GM12878 (cell line): ENCODE measurements at regions not wholly inside any gene's neighbourhood (a gene's known extent, or its start where the extent isn't known, plus 50 kb on each side); places are given as distances from the start of the nearest gene placed in this dataset.

Experiments used
- ATAC-seq: fragments of 200-7000 bp; cut with Tn5 transposase; 3 replicates; pipeline ENCODE4 v1.9.1; 2020; ENCODE audit warnings: mild to moderate bottlenecking, moderate library complexity
- BruUV-seq: library from RNA; stranded (reverse); fragments of 400-500 nt; replicated peaks from 2 replicates; lab custom pipeline; 2021; lab: Mats Ljungman, UMichigan
- CTCF ChIA-PET: fragments of 300-600 bp; sonication (Branson Sonifier 250); formaldehyde crosslinking; extraction: SDS; loops from one replicate; lab custom pipeline; 2021; ENCODE audit warnings: inconsistent platforms; lab: Yijun Ruan, JAX
- POLR2A ChIA-PET: fragments of 350-600 bp; formaldehyde crosslinking; extraction: SDS; loops from one replicate; lab custom pipeline; 2021; ENCODE audit warnings: inconsistent platforms; lab: Charles Lee
- RAD21 ChIA-PET: fragments of 300-600 bp; sonication (Branson Sonifier 250); formaldehyde crosslinking; loops from one replicate; lab custom pipeline; 2023; ENCODE audit warnings: antibody characterized with exemption; ENCODE audit not compliant: unreplicated experiment; lab: Charles Lee
- SMC1A ChIA-PET: fragments of 300-600 bp; sonication (Branson Sonifier 250); formaldehyde crosslinking; loops from one replicate; lab custom pipeline; 2023; ENCODE audit not compliant: unreplicated experiment, uncharacterized antibody; lab: Charles Lee
- DNase-seq: peaks from one replicate; pipeline ENCODE4 v3.0.0-alpha.2; 2011; ENCODE audit warnings: low read depth, low spot score
- FAIRE-seq: peaks from 3 replicates; lab custom pipeline; 2011; peaks lifted over from hg19 to GRCh38; lab: Jason Lieb, UNC
- H2AFZ ChIP-seq: 2 replicates; pipeline ENCODE4 v1.6.0; 2011; ENCODE audit warnings: low read depth, low read length, control low read depth; ENCODE audit not compliant: control insufficient read depth
- H3K27ac ChIP-seq: 2 replicates; pipeline ENCODE4 v1.5.1; 2011; ENCODE audit warnings: control low read depth; ENCODE audit not compliant: control insufficient read depth, insufficient read depth
- H3K27me3 ChIP-seq, 2 experiments: replicated peaks in 1 of 2; 2 replicates each; pipeline versions ENCODE4 v1.6.0 to v1.6.1; 2011; ENCODE audit warnings: low read length in 1 of 2; ENCODE audit not compliant: control insufficient read depth in 2 of 2, insufficient read depth in 2 of 2
- H3K36me3 ChIP-seq, 2 experiments: 2 replicates each; pipeline ENCODE4 v1.5.1; 2011; ENCODE audit warnings: low read length in 1 of 2; ENCODE audit not compliant: control insufficient read depth in 2 of 2, insufficient read depth in 2 of 2
- H3K4me1 ChIP-seq: 2 replicates; pipeline ENCODE4 v1.6.1; 2011; ENCODE audit warnings: mild to moderate bottlenecking, low read length, moderate library complexity, mixed read lengths; ENCODE audit not compliant: control insufficient read depth, insufficient read depth
- H3K4me2 ChIP-seq: 2 replicates; pipeline ENCODE4 v1.6.0; 2011; ENCODE audit warnings: control low read depth; ENCODE audit not compliant: control insufficient read depth, insufficient read depth
- H3K4me3 ChIP-seq: fragments of 200-600 bp; sonication (generic); 2 replicates; pipeline ENCODE4 v1.5.1; 2016
- H3K79me2 ChIP-seq: 2 replicates; pipeline ENCODE4 v1.6.0; 2011; ENCODE audit warnings: low read length; ENCODE audit not compliant: control insufficient read depth, insufficient read depth
- H3K9ac ChIP-seq: 2 replicates; pipeline ENCODE4 v1.8.0; 2011; ENCODE audit warnings: low read length, control low read depth, mixed read lengths; ENCODE audit not compliant: control insufficient read depth, insufficient read depth
- H3K9me3 ChIP-seq: replicated peaks from 3 replicates; pipeline ENCODE4 v1.5.1; 2011; ENCODE audit warnings: mild to moderate bottlenecking, low read length; ENCODE audit not compliant: control insufficient read depth, insufficient read depth
- H4K20me1 ChIP-seq: 2 replicates; pipeline ENCODE4 v1.6.0; 2011; ENCODE audit not compliant: control insufficient read depth, insufficient read depth
- CHD2 ChIP-seq: IDR thresholded peaks from 2 replicates; pipeline ENCODE4 v1.6.1; 2011; ENCODE audit warnings: low read depth, low read length, improper control_type of control experiment, borderline replicate concordance
- CUX1 ChIP-seq: IDR thresholded peaks from 2 replicates; pipeline ENCODE4 v1.6.1; 2012; ENCODE audit warnings: improper control_type of control experiment, low read depth, low read length; ENCODE audit not compliant: insufficient replicate concordance
- ESRRA ChIP-seq: IDR thresholded peaks from 2 replicates; pipeline ENCODE4 v1.6.1; 2012; ENCODE audit warnings: mild to moderate bottlenecking, low read length, improper control_type of control experiment
- PML ChIP-seq: IDR thresholded peaks from 2 replicates; pipeline ENCODE4 v1.6.1; 2012; ENCODE audit warnings: low read length, inconsistent platforms
- RAD21 ChIP-seq: IDR thresholded peaks from 2 replicates; pipeline ENCODE4 v1.6.1; 2011; ENCODE audit warnings: mild to moderate bottlenecking, low read depth, low read length, moderate library complexity; ENCODE audit not compliant: insufficient read depth
- RBBP5 ChIP-seq: fragments of 200-600 bp; sonication (generic); conservative IDR thresholded peaks from 2 replicates; pipeline ENCODE4 v1.6.1; 2016
- RCOR1 ChIP-seq: conservative IDR thresholded peaks from 2 replicates; pipeline ENCODE4 v1.6.1; 2012; ENCODE audit warnings: low read depth, low read length, improper control_type of control experiment
- REST ChIP-seq: IDR thresholded peaks from 2 replicates; pipeline ENCODE4 v1.6.1; 2012; ENCODE audit warnings: mild to moderate bottlenecking, low read depth, low read length
- STAT3 ChIP-seq: IDR thresholded peaks from 2 replicates; pipeline ENCODE4 v1.6.1; 2011; ENCODE audit warnings: low read depth, low read length, improper control_type of control experiment
- TBL1XR1 ChIP-seq: IDR thresholded peaks from 2 replicates; pipeline ENCODE4 v1.6.1; 2012; ENCODE audit warnings: low read depth, low read length, improper control_type of control experiment
- USF1 ChIP-seq: IDR thresholded peaks from 2 replicates; pipeline ENCODE4 v1.6.1; 2011; ENCODE audit warnings: borderline replicate concordance, low read depth, mild to moderate bottlenecking, moderate library complexity, mixed read lengths, low read length; ENCODE audit not compliant: insufficient read depth; ENCODE audit errors: extremely low read length
- ZNF207 ChIP-seq: fragments of 450-650 bp; IDR thresholded peaks from 2 replicates; pipeline ENCODE4 v1.6.1; 2014; ENCODE audit warnings: antibody characterized with exemption, mild to moderate bottlenecking, borderline replicate concordance
- WGBS: methylation state at CpG from one replicate; pipeline ENCODE4 v1.1.6; 2016; ENCODE audit warnings: low lambda C conversion rate; ENCODE audit not compliant: insufficient replicate concordance, insufficient coverage; ENCODE audit errors: missing lambda C conversion rate; 5-methylcytosine and 5-hydroxymethylcytosine counted together
- in situ Hi-C: fragments of 300-500 bp; cut with MboI; formaldehyde crosslinking; loops from 9 replicates; pipeline ENCODE4 v1.14.3; 2018; ENCODE audit warnings: mixed read lengths
- intact Hi-C: fragments of 100-400 bp; cut with micrococcal nuclease; formaldehyde crosslinking; loops from one replicate; pipeline ENCODE4 v1.14.2; 2022; ENCODE audit not compliant: unreplicated experiment

- ChIA-PET POLR2A (no interaction called here), SMC1A (no interaction called here), CTCF (no interaction called here), RAD21 (no interaction called here)
- ATAC-seq: no peak
- H3K9me3 ChIP-seq: no peaks in the 10 kb centered on the region; the same call in 2 of the 3 replicates
- no peaks in the 10 kb centered on the region for H3K27me3 ChIP-seq
- no peak overlapping the region for H3K4me2 ChIP-seq
- intact Hi-C loops (no loop called here), in situ Hi-C loops (no loop called here)
- no peaks in the 10 kb centered on the region for H4K20me1 ChIP-seq
- H3K4me3 ChIP-seq: no peak overlapping the region
- FAIRE-seq: no peak
- 72% methylated on average over 34 of the region's 38 CpGs for WGBS
- no peaks in the 10 kb centered on the region for H3K4me1 ChIP-seq
- no peak overlapping the region for H2AFZ ChIP-seq
- H3K9ac ChIP-seq: no peak overlapping the region
- no peak for DNase-seq
- BruUV-seq: no TSS peak
- H3K36me3 ChIP-seq: no peaks in the 10 kb centered on the region
- H3K79me2 ChIP-seq: no peaks in the 10 kb centered on the region
- no peak overlapping the region for H3K27ac ChIP-seq
- TF ChIP-seq REST: no peak
- TF ChIP-seq RCOR1: no peak
- TF ChIP-seq PML: no peak
- no peak for TF ChIP-seq RBBP5
- no peak for TF ChIP-seq USF1
- no peak for TF ChIP-seq RAD21
- TF ChIP-seq CUX1: no peak
- TF ChIP-seq TBL1XR1: no peak
- TF ChIP-seq ESRRA: no peak
- no peak for TF ChIP-seq ZNF207
- no peak for TF ChIP-seq CHD2
- TF ChIP-seq STAT3: no peak
These were observed 624.4 kb downstream of the BRD1 start for GRCh38 chr22:49203091-49203858.
